ENCODE measurements at regions not wholly inside any gene's neighbourhood (a gene's known extent, or its start where the extent isn't known, plus 50 kb on each side); places are given as distances from the start of the nearest gene placed in this dataset.

DNA sequence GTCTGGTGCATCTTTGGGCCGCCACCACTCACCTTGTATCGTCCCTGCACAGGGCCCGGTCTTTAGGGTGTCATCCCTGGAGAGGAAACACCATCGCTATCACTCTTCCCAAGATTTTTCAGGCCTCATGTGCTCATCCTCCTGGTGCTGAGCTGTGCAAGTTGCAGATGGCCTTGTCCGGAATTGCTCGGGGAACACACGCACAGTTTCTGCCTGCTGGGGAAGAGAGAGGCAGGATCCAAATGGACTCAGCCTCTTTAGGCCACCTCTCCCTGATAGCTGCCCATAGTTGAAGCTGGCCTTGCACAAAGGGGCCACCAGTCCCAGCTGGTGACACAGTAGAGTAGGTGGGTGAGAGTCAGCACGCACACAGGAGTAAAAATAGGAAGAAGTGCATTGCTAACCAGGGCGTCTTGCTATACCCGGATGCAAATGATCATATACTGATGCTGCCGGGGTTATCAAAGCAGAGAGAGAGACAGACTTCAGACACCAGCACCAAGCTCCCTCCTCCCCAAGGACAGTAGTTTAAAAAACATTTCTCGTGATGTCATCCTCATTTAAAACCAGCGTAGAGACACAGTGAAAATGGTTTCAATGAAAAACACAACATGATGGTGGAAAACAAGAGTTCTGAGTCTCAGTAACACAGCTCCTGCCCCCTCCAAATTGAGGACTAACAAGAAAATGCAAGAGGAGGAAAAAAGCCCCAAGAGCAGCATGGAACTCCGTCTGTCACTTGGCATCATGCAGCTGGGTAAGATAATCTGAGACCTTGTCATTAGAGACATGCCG is 147.5 kb upstream of the NCK2 start:
- H3K4me3 ChIP-seq (ENCODE audit: low read depth, low read length) = no peak overlapping the region
- TF ChIP-seq, protein P1, sequence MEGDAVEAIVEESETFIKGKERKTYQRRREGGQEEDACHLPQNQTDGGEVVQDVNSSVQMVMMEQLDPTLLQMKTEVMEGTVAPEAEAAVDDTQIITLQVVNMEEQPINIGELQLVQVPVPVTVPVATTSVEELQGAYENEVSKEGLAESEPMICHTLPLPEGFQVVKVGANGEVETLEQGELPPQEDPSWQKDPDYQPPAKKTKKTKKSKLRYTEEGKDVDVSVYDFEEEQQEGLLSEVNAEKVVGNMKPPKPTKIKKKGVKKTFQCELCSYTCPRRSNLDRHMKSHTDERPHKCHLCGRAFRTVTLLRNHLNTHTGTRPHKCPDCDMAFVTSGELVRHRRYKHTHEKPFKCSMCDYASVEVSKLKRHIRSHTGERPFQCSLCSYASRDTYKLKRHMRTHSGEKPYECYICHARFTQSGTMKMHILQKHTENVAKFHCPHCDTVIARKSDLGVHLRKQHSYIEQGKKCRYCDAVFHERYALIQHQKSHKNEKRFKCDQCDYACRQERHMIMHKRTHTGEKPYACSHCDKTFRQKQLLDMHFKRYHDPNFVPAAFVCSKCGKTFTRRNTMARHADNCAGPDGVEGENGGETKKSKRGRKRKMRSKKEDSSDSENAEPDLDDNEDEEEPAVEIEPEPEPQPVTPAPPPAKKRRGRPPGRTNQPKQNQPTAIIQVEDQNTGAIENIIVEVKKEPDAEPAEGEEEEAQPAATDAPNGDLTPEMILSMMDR (IDR thresholded peaks at IDR 0.05; ENCODE audit: low read depth, low read length, missing control alignments) = no peak
- DNase-seq (ENCODE audit: low read depth) = peak; percentile 8

DNA sequence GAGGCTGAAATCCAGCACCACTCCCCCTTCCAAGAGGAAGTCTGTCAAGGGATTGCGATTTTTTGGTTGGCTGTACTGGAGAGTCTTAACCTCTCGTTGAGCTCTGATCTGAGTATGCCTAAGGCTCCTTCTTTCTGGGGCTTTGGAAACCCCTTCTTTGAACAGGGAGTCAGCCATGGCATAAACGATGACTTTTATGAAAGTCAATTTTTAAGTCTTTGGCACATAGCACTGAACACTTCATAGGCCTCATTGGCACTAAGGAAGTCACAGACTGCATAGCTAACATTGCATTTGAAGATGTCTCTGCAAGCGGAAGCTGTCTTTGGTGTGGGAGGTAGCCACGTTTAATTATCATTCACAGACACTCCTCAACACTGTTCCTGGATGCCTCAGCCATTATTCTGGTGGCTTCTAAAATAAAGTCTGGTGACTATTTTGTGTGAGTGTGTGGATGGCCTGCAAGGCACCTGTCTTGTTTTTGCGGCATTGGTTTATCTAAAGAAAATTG is 148.2 kb upstream of the NCK2 start:
- H3K4me3 ChIP-seq (ENCODE audit: low read depth, low read length) = no peak overlapping the region
- no peak for DNase-seq (ENCODE audit: low read depth)
- TF ChIP-seq, protein P1 (IDR thresholded peaks at IDR 0.05; ENCODE audit: low read depth, low read length, missing control alignments) = no peak

DNA sequence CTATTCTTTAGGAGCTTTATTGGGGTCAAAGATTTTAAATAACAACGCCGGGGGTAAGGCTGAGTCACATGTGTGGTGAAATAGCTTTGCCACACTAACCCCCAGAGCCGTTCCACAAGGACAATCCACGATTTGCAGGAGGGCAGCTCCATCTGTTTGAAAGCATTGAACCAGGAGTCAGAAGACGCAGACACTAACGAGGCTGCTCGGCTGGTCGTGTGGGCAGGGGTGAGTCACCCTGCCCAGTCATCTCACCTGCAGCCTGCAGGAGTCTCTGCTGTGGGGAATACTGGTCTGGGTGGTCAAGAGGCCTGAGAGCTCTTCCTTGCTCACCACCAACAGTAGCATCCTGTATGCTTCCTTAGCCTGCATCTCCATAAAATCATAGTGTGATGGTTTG is 149.2 kb upstream of the NCK2 start:
- H3K4me3 ChIP-seq (ENCODE audit: low read depth, low read length) = no peak overlapping the region
- no peak for DNase-seq (ENCODE audit: low read depth)
- TF ChIP-seq, protein P1 (IDR thresholded peaks at IDR 0.05; ENCODE audit: low read depth, low read length, missing control alignments) = peak; percentile 4

DNA sequence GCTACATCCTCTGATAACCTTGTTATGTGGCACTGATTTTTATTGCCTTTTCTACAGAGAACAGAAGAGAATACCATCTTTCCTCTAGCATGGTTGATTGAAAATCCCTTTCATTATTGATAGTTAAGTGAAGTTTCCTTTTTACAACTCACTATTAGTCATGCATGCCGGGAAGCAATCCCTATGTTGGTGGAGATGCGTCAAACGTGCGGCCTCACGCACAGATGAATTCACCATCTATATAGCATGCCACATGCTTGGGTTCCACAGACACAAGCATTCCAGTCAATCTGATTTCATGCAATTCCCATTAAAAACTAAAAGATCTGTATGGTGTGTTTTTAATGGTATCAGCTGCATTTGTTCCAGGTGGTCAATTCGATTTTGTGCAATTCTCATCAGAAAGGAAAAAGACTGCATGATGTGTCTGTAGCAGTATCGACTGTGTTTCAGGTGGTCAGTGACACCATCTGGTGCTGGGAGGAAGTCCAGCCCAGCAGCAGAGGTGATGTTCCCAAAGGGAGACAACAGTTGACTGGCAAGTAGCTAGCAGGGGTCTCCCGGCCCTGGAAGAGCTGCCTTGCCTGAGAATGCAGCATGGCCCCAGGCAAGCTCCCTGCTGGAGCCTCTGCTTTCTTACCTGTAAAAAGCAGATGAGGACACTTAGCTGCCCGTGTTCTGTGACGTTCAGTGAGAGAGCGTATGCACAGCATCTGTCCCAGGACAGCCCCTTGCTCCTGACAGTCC is 151.3 kb upstream of the NCK2 start:
- TF ChIP-seq, protein P1 (IDR thresholded peaks at IDR 0.05; ENCODE audit: low read depth, low read length, missing control alignments) = no peak
- H3K4me3 ChIP-seq (ENCODE audit: low read depth, low read length) = no peak overlapping the region
- DNase-seq (ENCODE audit: low read depth) = no peak

DNA sequence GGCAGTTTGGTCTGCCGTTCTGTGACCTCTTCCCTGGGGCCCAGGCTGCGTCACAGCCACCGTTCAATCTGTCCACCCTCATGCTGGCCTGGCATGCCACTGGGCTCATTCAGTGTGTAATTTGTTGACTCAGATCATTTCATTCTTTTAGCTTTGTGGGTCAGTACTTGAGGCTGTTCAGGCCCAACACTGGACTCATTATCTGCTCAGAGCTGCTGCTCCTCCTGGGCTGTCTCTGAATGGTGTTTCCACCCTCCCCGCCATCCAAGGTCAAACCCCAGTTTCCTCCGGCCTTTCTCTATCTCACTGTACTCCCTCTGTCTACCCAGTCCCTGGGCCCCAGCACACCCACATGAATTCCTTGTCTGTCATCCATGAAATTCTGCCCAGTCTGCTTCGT is 152.4 kb upstream of the NCK2 start:
- H3K4me3 ChIP-seq (ENCODE audit: low read depth, low read length) = no peak overlapping the region
- TF ChIP-seq, protein P1 (IDR thresholded peaks at IDR 0.05; ENCODE audit: low read depth, low read length, missing control alignments) = no peak
- no peak for DNase-seq (ENCODE audit: low read depth)

DNA sequence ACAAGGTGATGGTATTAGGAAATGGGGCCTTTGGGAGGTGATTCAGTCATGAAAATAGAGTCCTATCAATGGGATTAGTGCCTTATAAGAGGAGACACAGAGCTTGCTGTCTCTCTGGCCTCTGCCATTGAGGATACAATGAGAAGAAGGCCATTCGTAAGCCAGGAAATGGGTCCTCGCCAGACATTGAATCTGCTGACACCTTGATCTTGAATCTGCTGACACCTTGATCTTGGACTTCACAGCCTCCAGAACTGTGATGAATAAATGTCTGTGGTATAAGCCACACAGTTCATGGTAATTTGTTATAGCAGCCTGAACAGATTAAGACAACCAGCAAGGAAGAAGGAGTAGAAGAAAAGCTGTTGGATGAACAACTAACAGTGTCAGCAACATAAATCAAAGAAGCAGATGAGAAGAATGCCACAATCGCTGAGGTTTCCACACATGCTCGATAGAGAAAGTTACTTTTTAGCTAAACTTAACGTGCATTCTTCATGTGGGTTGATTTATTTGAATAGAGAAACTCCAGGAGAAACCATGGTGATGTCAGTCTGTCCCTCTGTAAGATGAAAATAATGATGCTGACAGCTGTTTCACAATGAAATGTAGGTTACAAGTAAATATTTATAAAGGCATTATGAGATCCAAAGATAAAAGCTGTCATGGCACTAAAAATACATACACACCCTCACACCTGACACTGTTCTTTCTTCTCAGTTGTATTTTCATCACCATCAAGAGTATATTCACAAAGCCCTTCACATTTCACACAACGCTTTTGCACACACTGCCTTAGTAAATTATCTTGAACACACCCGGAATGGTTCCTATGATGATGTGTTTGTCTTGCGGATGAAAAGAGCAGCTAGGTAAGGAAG is 153.7 kb upstream of the NCK2 start:
- no peak for DNase-seq (ENCODE audit: low read depth)
- no peak overlapping the region for H3K4me3 ChIP-seq (ENCODE audit: low read depth, low read length)
- TF ChIP-seq, protein P1 (IDR thresholded peaks at IDR 0.05; ENCODE audit: low read depth, low read length, missing control alignments) = no peak
